Thyroid gland (tissue), 4 donors: ENCODE measurements at regions not wholly inside any gene's neighbourhood (a gene's known extent, or its start where the extent isn't known, plus 50 kb on each side); places are given as distances from the start of the nearest gene placed in this dataset.

Experiments
- CTCF ChIP-seq, 6 experiments: fragments of 200-600 bp in 3 of 6; fragments of 450-650 bp in 3 of 6; sonication (generic) in 3 of 6; IDR thresholded peaks; one replicate each; pipeline ENCODE4 v1.5.1; 2016 to 2019; ENCODE audit warnings: antibody characterized with exemption in 6 of 6, mild to moderate bottlenecking in 2 of 6, inconsistent platforms in 1 of 6, moderate library complexity in 1 of 6
- POLR2A ChIP-seq, 2 donors: fragments of 450-650 bp; IDR thresholded peaks; one replicate each; pipeline ENCODE4 v1.6.1; 2017; ENCODE audit warnings: antibody characterized with exemption in 2 of 2, mild to moderate bottlenecking in 2 of 2, moderate library complexity in 1 of 2

GRCh38 chr12:39692258-39692853 lies 72.8 kb upstream of the ABCD2 start:
- TF ChIP-seq POLR2A (IDR thresholded peaks at IDR 0.05) (no peak), CTCF (IDR thresholded peaks at IDR 0.05) (peak in 3 of 6 experiments; percentile 14 to 41 (median 30))
